GM12878 (cell line): ENCODE measurements at regions not wholly inside any gene's neighbourhood (a gene's known extent, or its start where the extent isn't known, plus 50 kb on each side); places are given as distances from the start of the nearest gene placed in this dataset.

Source experiments
- BCL11A ChIP-seq: IDR thresholded peaks from 2 replicates; pipeline ENCODE4 v1.6.1; 2011; ENCODE audit warnings: low read depth, low read length
- CBFB ChIP-seq: IDR thresholded peaks from 2 replicates; pipeline ENCODE4 v1.6.1; 2016; ENCODE audit warnings: antibody characterized with exemption, low read depth
- CEBPB ChIP-seq, 2 experiments: fragments of 150-350 bp in 1 of 2; IDR thresholded peaks; 2 replicates each; pipeline ENCODE4 v1.6.1; 2012 to 2014; ENCODE audit warnings: low read depth in 2 of 2, low read length in 2 of 2, borderline replicate concordance in 1 of 2, inconsistent platforms in 1 of 2
- CHD1 ChIP-seq: IDR thresholded peaks from 2 replicates; pipeline ENCODE4 v1.6.1; 2012; ENCODE audit warnings: low read depth, low read length, improper control_type of control experiment
- DPF2 ChIP-seq: fragments of 450-650 bp; IDR thresholded peaks from 2 replicates; pipeline ENCODE4 v1.6.1; 2017; ENCODE audit warnings: mild to moderate bottlenecking
- ETV6 ChIP-seq, 2 experiments: fragments of 450-650 bp in 1 of 2; IDR thresholded peaks in 1 of 2; conservative IDR thresholded peaks in 1 of 2; 2 replicates each; pipeline ENCODE4 v1.6.1; 2014; ENCODE audit warnings: antibody characterized with exemption in 1 of 2, borderline replicate concordance in 1 of 2, low read depth in 1 of 2, mild to moderate bottlenecking in 1 of 2, moderate library complexity in 1 of 2
- EZH2 ChIP-seq: IDR thresholded peaks from 2 replicates; pipeline ENCODE4 v1.6.1; 2012; ENCODE audit warnings: low read depth, mild to moderate bottlenecking, control low read depth, inconsistent platforms, low read length, borderline replicate concordance; ENCODE audit not compliant: control insufficient read depth
- HDAC6 ChIP-seq: fragments of 200-600 bp; sonication (generic); IDR thresholded peaks from one replicate; pipeline ENCODE4 v1.8.0; 2017; ENCODE audit warnings: antibody characterized with exemption; ENCODE audit not compliant: unreplicated experiment
- IKZF1 ChIP-seq: fragments of 450-650 bp; conservative IDR thresholded peaks from 2 replicates; pipeline ENCODE4 v1.6.1; 2017; ENCODE audit warnings: antibody characterized with exemption, mild to moderate bottlenecking
- IRF5 ChIP-seq: fragments of 450-650 bp; IDR thresholded peaks from 2 replicates; pipeline ENCODE4 v1.6.1; 2017; ENCODE audit warnings: borderline replicate concordance
- KDM1A ChIP-seq: fragments of 200-600 bp; sonication (generic); IDR thresholded peaks from 2 replicates; pipeline ENCODE4 v1.6.1; 2016; ENCODE audit warnings: borderline replicate concordance
- MEF2B ChIP-seq: fragments of 450-650 bp; IDR thresholded peaks from 2 replicates; pipeline ENCODE4 v1.6.1; 2018; ENCODE audit warnings: mild to moderate bottlenecking, moderate library complexity; ENCODE audit not compliant: partially characterized antibody, poor library complexity, severe bottlenecking
- NR2F1 ChIP-seq: fragments of 450-650 bp; conservative IDR thresholded peaks from 2 replicates; pipeline ENCODE4 v1.6.1; 2017; ENCODE audit warnings: mild to moderate bottlenecking
- PAX5 ChIP-seq: IDR thresholded peaks from 2 replicates; pipeline ENCODE4 v1.6.1; 2011; ENCODE audit warnings: low read depth, low read length, borderline replicate concordance
- PAX8 ChIP-seq: fragments of 450-650 bp; IDR thresholded peaks from 2 replicates; pipeline ENCODE4 v1.6.1; 2017; ENCODE audit warnings: mild to moderate bottlenecking, moderate library complexity
- POLR2A ChIP-seq: IDR thresholded peaks from 2 replicates; pipeline ENCODE4 v1.6.1; 2011; ENCODE audit warnings: low read depth, mild to moderate bottlenecking, low read length
- PRDM15 ChIP-seq: fragments of 450-650 bp; formaldehyde crosslinking; IDR thresholded peaks from 2 replicates; pipeline ENCODE4 v1.4.0; 2020; ENCODE audit warnings: mild to moderate bottlenecking, moderate library complexity
- RAD21 ChIP-seq: IDR thresholded peaks from 2 replicates; pipeline ENCODE4 v1.6.1; 2011; ENCODE audit warnings: mild to moderate bottlenecking, low read depth, low read length, moderate library complexity; ENCODE audit not compliant: insufficient read depth
- SP1 ChIP-seq: IDR thresholded peaks from one replicate; pipeline ENCODE4 v1.6.1; 2011; ENCODE audit warnings: low read depth, low read length
- TCF7 ChIP-seq: IDR thresholded peaks from 2 replicates; pipeline ENCODE4 v1.6.1; 2014; ENCODE audit warnings: antibody characterized with exemption, borderline replicate concordance
- WRNIP1 ChIP-seq: IDR thresholded peaks from 2 replicates; pipeline ENCODE4 v1.6.1; 2011; ENCODE audit warnings: low read depth, low read length, improper control_type of control experiment, borderline replicate concordance
- YY1 ChIP-seq: IDR thresholded peaks from 2 replicates; pipeline ENCODE4 v1.6.1; 2011; ENCODE audit warnings: low read depth, mild to moderate bottlenecking, low read length
- ZNF687 ChIP-seq: fragments of 450-650 bp; IDR thresholded peaks from 2 replicates; pipeline ENCODE4 v1.6.1; 2017; ENCODE audit warnings: mild to moderate bottlenecking, moderate library complexity

GRCh38 chr10:3887885-3888476 lies 103.0 kb upstream of the KLF6 start (continued):
- TF ChIP-seq IRF5 (no peak), RAD21 (0 out of 2 replicates have a peak, but pooled peaks have one; percentile 0), ETV6 (conservative IDR thresholded peaks at IDR 0.05 in 1 of 2, IDR thresholded peaks at IDR 0.05 in 1 of 2; ENCODE audit: borderline replicate concordance in 1 of 2, low read depth in 1 of 2) (peak in 1 of 2 experiments; percentile 67; a peak in 1 of 4 replicates), IKZF1 (peak; percentile 84), PAX8 (no peak), CEBPB (IDR thresholded peaks at IDR 0.05; ENCODE audit: borderline replicate concordance in 1 of 2, low read depth in 2 of 2, low read length in 2 of 2) (no peak), CBFB (no peak), WRNIP1 (no peak), HDAC6 (no peak), POLR2A (no peak), BCL11A (peak; percentile 55; the same call in 1 of the 2 replicates), ZNF687 (0 out of 2 replicates have a peak, but pooled peaks have one; percentile 65), DPF2 (0 out of 2 replicates have a peak, but pooled peaks have one; percentile 37), SP1 (peak; percentile 31), PAX5 (0 out of 2 replicates have a peak, but pooled peaks have one; percentile 10), NR2F1 (no peak), PRDM15 (CRISPR knock-in tag) (no peak), TCF7 (no peak), YY1 (no peak), MEF2B (peak; percentile 50), EZH2 (no peak), CHD1 (no peak), KDM1A (no peak)
